ENCODE measurements at regions not wholly inside any gene's neighbourhood (a gene's known extent, or its start where the extent isn't known, plus 50 kb on each side); places are given as distances from the start of the nearest gene placed in this dataset.

GRCh38 chrX:144295921-144296320, 412.1 kb downstream of the UBE2NL start:
- TF ChIP-seq CTCF (IDR thresholded peaks at IDR 0.05): no peak
- TF ChIP-seq EZH2 (IDR thresholded peaks at IDR 0.05): no peak
- no peak for TF ChIP-seq EZH2phosphoT487 (IDR thresholded peaks at IDR 0.05)
